ENCODE measurements at regions not wholly inside any gene's neighbourhood (a gene's known extent, or its start where the extent isn't known, plus 50 kb on each side); places are given as distances from the start of the nearest gene placed in this dataset.

GRCh38 chr7:13144673-13145072, 457.2 kb downstream of the ARL4A start:
- DNase-seq (ENCODE audit: low spot score), result no peak

- DNase-seq (ENCODE audit: low spot score), result no peak
These were observed 461.1 kb downstream of the ARL4A start for GRCh38 chr7:13148548-13148947.

GRCh38 chr7:13151978-13152377, 464.5 kb downstream of the ARL4A start:
- DNase-seq (ENCODE audit: low spot score), result no peak

GRCh38 chr7:13152755-13153154, 465.3 kb downstream of the ARL4A start:
- DNase-seq (ENCODE audit: low spot score), result no peak

GRCh38 chr7:13153266-13153665, 465.8 kb downstream of the ARL4A start:
- no peak for DNase-seq (ENCODE audit: low spot score)

GRCh38 chr7:13153742-13154141, 466.3 kb downstream of the ARL4A start:
- no peak for DNase-seq (ENCODE audit: low spot score)

- no peak for DNase-seq (ENCODE audit: low spot score)
These were observed 467.8 kb downstream of the ARL4A start for GRCh38 chr7:13155188-13155587.

- no peak for DNase-seq (ENCODE audit: low spot score)
These were observed 471.6 kb downstream of the ARL4A start for GRCh38 chr7:13159003-13159402.

GRCh38 chr7:13159467-13160184, 472.2 kb downstream of the ARL4A start:
- no peak for DNase-seq (ENCODE audit: low spot score)

GRCh38 chr7:13161125-13161524, 473.7 kb downstream of the ARL4A start:
- no peak for DNase-seq (ENCODE audit: low spot score)

- DNase-seq (ENCODE audit: low spot score), result no peak
These were observed 478.4 kb downstream of the ARL4A start for GRCh38 chr7:13165854-13166253.

- DNase-seq (ENCODE audit: low spot score), result no peak
These were observed 479.4 kb downstream of the ARL4A start for GRCh38 chr7:13166801-13167200.

GRCh38 chr7:13169356-13169755, 481.9 kb downstream of the ARL4A start:
- DNase-seq (ENCODE audit: low spot score), result no peak

GRCh38 chr7:13174991-13175390, 487.6 kb downstream of the ARL4A start:
- DNase-seq (ENCODE audit: low spot score), result no peak

GRCh38 chr7:13179011-13179582, 491.7 kb downstream of the ARL4A start:
- no peak for DNase-seq (ENCODE audit: low spot score)

- DNase-seq (ENCODE audit: low spot score), result peak; percentile 5
These were observed 492.5 kb downstream of the ARL4A start for GRCh38 chr7:13179775-13180523.

- DNase-seq (ENCODE audit: low spot score), result peak; percentile 30
These were observed 493.8 kb downstream of the ARL4A start for GRCh38 chr7:13181216-13181615.

- DNase-seq (ENCODE audit: low spot score), result no peak
These were observed 497.7 kb downstream of the ARL4A start for GRCh38 chr7:13185139-13185538.

- DNase-seq (ENCODE audit: low spot score), result no peak
These were observed 500.9 kb downstream of the ARL4A start for GRCh38 chr7:13188236-13188805.

- DNase-seq (ENCODE audit: low spot score), result no peak
These were observed 501.5 kb downstream of the ARL4A start for GRCh38 chr7:13188922-13189321.

GRCh38 chr7:13189668-13190067, 502.2 kb downstream of the ARL4A start:
- no peak for DNase-seq (ENCODE audit: low spot score)

- DNase-seq (ENCODE audit: low spot score), result no peak
These were observed 510.1 kb downstream of the ARL4A start for GRCh38 chr7:13197501-13197900.

GRCh38 chr7:13198036-13198435, 510.6 kb downstream of the ARL4A start:
- no peak for DNase-seq (ENCODE audit: low spot score)
